ENCODE measurements at regions not wholly inside any gene's neighbourhood (a gene's known extent, or its start where the extent isn't known, plus 50 kb on each side); places are given as distances from the start of the nearest gene placed in this dataset.
A peak's percentile ranks its signal among the peaks of the same experiment; 100 is the strongest.
"Not testable (repeated sequence)": the region's sequence is repeated elsewhere in the genome, so short reads cannot be mapped to it uniquely, and the experiment has no call there.

DNA sequence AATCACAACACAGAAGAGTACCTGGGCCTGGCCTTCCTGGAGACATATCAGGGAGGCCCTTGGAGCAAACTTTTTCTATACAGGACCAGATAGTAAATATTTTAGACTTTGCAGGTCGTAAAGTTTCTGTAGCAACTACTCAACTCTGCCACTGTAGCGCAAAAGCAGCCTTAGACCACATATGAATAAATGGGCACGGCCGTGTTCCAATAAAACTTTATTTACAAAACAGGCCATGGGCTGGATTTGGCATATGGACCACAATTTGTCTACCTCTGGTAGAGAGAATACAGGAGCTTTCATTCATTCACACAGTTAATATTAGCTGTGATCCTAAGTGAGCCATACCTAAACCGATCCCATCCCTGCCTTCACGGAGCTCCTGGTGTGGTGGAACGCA, 98.6 kb upstream of the CAB39 start:
- TF ChIP-seq, protein P1, sequence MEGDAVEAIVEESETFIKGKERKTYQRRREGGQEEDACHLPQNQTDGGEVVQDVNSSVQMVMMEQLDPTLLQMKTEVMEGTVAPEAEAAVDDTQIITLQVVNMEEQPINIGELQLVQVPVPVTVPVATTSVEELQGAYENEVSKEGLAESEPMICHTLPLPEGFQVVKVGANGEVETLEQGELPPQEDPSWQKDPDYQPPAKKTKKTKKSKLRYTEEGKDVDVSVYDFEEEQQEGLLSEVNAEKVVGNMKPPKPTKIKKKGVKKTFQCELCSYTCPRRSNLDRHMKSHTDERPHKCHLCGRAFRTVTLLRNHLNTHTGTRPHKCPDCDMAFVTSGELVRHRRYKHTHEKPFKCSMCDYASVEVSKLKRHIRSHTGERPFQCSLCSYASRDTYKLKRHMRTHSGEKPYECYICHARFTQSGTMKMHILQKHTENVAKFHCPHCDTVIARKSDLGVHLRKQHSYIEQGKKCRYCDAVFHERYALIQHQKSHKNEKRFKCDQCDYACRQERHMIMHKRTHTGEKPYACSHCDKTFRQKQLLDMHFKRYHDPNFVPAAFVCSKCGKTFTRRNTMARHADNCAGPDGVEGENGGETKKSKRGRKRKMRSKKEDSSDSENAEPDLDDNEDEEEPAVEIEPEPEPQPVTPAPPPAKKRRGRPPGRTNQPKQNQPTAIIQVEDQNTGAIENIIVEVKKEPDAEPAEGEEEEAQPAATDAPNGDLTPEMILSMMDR (IDR thresholded peaks at IDR 0.05; ENCODE audit: low read depth, low read length): no peak

DNA sequence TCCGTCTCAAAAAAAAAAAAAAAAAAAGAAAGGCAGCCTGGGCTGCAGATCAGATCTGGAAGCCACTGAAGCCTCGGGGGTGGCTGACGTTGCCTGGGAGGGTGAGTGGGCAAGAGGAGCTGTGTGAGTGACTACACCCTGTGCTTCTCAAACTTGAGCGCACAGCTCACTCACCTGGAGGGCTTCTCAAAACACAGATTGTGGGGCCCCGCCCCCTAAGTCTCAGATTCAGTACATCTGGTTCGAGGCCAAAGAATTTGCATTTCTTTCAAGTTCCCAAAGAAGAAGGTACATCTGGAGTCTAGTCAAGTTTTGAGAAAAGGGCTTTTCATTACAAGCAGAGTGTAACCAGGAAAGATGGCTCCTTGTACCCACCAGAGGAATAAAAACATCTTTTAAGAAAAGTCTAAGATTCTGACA, 97.7 kb upstream of the CAB39 start:
- TF ChIP-seq, protein P1 (IDR thresholded peaks at IDR 0.05; ENCODE audit: low read depth, low read length): no peak
- no peak for DNase-seq (ENCODE audit: extremely low read depth, low read depth)

More for the DNA sequence above, 98.6 kb upstream of the CAB39 start:
- DNase-seq (ENCODE audit: extremely low read depth, low read depth): no peak

DNA sequence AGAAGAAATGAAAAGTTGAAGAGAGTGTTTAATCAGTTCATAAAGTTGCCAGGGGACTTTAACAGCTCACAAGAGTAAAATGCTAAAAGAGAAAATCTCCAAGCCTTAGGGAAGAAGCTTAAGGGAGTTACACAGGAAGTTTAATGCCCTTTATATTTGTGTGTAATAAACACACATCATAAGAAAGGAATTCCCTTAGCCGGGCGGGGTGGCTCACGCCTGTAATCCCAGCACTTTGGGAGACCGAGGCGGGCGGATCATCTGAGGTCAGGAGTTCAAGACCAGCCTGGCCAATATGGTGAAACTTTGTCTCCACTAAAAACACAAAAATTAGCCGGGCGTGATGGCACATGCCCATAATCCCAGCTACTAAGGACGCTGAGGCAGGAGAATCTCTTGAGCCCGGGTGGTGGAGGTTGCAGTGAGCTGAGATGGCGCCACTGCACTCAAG, 95.4 kb upstream of the CAB39 start:
- peak; percentile 43 for DNase-seq (ENCODE audit: extremely low read depth, low read depth)

DNA sequence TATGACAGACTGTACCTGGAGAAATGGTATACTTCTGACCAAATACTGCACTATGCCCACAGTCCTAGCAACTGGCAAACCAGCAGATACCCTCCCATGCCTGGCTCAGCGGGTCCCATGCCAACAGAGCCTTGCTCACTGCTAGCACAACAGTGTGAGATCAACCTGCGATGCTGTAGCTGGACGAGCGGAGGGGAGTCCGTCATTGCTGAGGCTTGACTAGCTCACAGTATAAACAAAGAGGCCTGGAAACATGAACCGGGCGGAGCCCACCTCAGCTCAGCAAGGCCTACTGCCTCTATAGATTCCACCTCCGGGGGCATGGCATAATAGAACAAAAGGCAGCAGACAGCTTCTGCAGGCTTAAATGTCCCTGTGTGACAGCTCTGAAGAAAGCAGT, 93.2 kb upstream of the CAB39 start:
- no peak for DNase-seq (ENCODE audit: extremely low read depth, low read depth)
- TF ChIP-seq, protein P1 (IDR thresholded peaks at IDR 0.05; ENCODE audit: low read depth, low read length): no peak

DNA sequence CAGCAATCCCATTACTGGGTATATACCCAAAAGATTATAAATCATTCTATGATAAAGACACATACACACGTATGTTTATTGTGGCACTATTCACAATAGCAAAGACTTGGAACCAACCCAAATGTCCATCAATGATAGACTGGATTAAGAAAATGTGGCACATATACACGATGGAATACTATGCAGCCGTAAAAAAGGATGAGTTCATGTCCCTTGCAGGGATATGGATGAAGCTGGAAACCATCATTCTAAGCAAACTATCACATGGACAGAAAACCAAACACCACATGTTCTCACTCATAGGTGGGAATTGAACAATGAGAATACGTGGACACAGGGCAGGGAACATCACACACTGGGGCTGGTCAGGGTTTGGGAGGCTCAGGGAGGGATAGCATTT, 87.4 kb upstream of the CAB39 start:
- not testable (repeated sequence) for DNase-seq (ENCODE audit: extremely low read depth, low read depth)

DNA sequence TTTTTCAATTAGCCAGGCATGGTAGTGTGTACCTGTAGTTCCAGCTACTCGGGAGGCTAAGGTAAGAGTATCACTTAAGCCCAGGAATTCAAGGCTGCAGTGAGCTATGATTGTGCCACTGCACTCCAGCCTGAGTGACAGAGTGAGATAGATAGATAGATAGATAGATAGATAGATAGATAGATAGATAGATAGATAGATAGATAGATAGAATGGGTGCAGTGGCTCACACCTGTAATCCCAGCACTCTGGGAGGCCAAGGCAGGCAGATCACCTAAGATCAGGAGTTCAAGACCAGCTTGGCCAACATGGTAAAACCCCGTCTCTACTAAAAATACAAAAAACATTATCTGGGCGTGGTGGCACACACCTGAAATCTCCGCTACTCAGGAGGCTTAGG, 85.6 kb upstream of the CAB39 start:
- DNase-seq (ENCODE audit: extremely low read depth, low read depth): not testable (repeated sequence)

DNA sequence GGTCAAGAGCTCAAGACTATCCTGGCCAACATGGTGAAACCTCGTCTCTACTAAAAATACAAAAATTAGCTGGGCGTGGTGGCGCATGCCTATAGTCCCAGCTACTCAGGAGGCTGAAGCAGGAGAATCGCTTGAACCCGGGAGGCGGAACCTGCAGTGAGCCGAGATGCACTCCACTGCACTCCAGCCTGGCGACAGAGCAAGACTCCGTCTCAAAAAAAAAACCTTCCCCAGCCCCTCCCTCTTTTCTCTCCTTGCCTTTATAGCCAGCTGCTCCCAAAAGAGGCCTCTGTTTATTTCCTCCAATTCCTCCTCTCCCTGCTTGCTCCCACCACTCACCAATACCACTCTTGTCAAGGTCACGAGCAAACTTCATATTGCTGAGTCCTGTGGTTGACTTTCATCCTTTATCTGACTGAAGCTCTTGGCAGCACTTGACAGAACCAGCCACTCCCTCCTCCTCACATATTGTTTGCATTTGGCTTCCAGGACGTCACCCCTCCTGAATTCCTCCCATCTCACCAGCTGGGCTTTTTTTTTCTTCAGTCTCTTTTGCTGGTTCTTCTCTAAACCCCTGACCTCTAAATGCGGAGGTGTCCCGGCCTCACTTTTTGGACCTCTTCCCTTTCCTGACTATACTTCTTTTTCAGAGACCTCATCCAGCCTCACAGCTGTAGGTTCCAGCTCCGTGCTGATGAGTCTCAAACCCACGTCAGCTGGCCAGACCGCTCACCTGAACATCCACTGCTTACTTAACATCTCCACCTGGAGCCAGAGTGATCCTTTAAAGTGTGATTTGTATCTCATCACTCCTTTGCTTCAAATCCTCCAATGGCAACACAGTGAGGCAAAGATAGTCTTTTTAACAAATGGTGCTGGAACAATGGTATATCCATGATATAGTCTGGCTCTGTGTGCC, 84.6 kb upstream of the CAB39 start:
- peak; percentile 59 for DNase-seq (ENCODE audit: extremely low read depth, low read depth)
- TF ChIP-seq, protein P1 (IDR thresholded peaks at IDR 0.05; ENCODE audit: low read depth, low read length): no peak

DNA sequence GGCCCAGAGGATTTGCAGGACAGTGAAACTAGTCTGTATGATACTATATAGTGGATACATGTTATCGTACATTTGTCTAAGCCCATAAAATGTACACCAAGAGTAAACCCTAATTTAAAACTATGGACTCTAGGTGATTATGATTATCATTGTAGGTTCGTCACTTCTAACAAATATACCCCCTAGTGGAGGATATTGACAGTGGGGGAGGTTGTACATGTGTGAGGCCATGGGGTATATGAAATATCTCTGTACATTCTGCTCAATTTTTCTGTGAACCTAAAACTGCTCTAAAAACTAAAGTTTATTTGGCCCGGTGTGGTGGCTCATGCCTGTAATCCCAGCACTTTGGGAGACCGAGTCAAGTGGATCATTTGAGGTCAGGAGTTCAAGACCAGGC, 81.2 kb upstream of the CAB39 start:
- TF ChIP-seq, protein P1 (IDR thresholded peaks at IDR 0.05; ENCODE audit: low read depth, low read length): no peak
- no peak for DNase-seq (ENCODE audit: extremely low read depth, low read depth)

DNA sequence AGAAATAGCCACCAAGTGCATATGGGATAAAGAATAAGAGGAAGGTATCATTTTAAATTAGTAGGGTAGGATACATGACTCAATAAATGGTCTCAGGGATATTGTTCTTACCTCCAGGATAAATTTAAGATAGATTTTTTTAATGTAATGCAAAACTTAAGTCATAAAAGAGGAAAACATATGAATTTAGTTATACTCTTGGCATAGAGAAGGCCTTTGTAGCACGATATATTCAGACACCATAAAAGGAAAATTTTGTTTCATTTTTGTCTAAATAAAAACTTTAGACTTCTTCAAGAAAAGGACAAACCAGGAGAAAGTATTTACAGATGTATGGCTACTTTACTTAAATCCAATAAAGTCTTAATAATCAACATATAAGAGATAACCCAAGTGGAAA, 78.5 kb upstream of the CAB39 start:
- TF ChIP-seq, protein P1 (IDR thresholded peaks at IDR 0.05; ENCODE audit: low read depth, low read length): no peak
- no peak for DNase-seq (ENCODE audit: extremely low read depth, low read depth)

DNA sequence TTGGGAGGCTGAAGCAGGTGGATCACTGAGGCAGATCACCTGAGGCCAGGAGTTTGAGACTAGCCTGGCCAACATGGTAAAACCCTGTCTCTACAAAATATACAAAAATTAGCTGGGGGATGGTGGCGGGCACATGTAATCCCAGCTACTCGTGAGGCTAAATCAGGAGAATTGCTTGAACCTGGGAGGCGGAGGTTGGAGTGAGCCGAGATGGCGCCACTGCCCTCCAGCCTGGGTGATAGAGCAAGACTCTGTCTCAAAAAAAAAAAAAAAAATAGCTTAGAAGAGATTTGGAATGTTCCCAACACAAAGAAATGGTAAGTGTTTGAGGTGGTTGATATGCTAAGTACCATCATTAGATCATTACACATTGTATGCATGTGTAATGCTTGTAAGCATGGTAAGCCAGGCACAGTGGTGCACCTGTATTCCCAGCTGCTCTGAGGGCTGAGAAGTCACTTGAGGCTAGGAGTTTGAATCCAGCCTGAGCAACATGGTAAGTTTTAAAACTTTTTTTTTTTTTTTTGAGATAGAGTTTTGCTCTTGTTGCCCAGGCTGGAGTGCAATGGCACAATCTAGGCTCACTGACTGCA, 77.8 kb upstream of the CAB39 start:
- DNase-seq (ENCODE audit: extremely low read depth, low read depth): not testable (repeated sequence)

Measured in AG09319 (cell line).